PFSK-1 (cell line): ENCODE measurements at regions not wholly inside any gene's neighbourhood (a gene's known extent, or its start where the extent isn't known, plus 50 kb on each side); places are given as distances from the start of the nearest gene placed in this dataset.

Experiments
- FOXP2 ChIP-seq: optimal IDR thresholded peaks from 2 replicates; pipeline ENCODE3; 2011; ENCODE audit warnings: borderline replicate concordance, control low read depth, inconsistent platforms; ENCODE audit not compliant: insufficient read depth; ENCODE audit errors: extremely low read length, extremely low read depth
- POLR2AphosphoS5 ChIP-seq: IDR thresholded peaks from 2 replicates; pipeline ENCODE4 v1.6.1; 2012; ENCODE audit warnings: low read depth, mild to moderate bottlenecking, control low read depth, low read length, moderate library complexity
- SIN3A ChIP-seq: IDR thresholded peaks from 2 replicates; pipeline ENCODE4 v1.6.1; 2012; ENCODE audit warnings: mild to moderate bottlenecking, low read length, moderate library complexity, borderline replicate concordance; ENCODE audit not compliant: insufficient read depth
- TAF1 ChIP-seq: IDR thresholded peaks from 2 replicates; pipeline ENCODE4 v1.6.1; 2012; ENCODE audit warnings: low read length, control low read depth, borderline replicate concordance; ENCODE audit not compliant: insufficient read depth
- TF ChIP-seq, protein P1 (sequence below), 2 experiments: IDR thresholded peaks; 2 replicates each; pipeline versions ENCODE4 v1.6.1 to v1.8.0; 2011 to 2012; ENCODE audit warnings: low read depth in 2 of 2, low read length in 2 of 2, control low read depth in 1 of 2, inconsistent platforms in 1 of 2, mild to moderate bottlenecking in 1 of 2, moderate library complexity in 1 of 2; ENCODE audit not compliant: insufficient read depth in 1 of 2

DNA sequence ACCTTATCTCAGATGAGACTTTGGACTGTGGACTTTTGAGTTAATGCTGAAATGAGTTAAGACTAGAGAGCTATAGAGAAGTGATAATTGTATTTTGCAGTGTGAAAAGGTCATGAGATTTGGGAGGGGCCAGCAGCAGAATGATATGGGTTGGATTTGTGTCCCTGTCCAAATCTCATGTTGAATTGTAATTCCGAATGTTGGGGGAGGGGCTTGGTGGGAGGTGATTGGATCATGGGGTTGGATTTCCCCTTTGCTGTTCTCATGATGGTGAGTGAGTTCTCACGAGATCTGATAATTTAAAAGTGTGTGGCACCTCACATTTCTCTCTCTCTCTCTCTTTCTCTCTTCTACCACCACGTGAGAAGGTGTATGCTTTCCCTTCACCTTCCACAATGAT is 777.8 kb upstream of the LUZP2 start:
- TF ChIP-seq FOXP2 (no peak), TAF1 (no peak)
- TF ChIP-seq, protein P1, sequence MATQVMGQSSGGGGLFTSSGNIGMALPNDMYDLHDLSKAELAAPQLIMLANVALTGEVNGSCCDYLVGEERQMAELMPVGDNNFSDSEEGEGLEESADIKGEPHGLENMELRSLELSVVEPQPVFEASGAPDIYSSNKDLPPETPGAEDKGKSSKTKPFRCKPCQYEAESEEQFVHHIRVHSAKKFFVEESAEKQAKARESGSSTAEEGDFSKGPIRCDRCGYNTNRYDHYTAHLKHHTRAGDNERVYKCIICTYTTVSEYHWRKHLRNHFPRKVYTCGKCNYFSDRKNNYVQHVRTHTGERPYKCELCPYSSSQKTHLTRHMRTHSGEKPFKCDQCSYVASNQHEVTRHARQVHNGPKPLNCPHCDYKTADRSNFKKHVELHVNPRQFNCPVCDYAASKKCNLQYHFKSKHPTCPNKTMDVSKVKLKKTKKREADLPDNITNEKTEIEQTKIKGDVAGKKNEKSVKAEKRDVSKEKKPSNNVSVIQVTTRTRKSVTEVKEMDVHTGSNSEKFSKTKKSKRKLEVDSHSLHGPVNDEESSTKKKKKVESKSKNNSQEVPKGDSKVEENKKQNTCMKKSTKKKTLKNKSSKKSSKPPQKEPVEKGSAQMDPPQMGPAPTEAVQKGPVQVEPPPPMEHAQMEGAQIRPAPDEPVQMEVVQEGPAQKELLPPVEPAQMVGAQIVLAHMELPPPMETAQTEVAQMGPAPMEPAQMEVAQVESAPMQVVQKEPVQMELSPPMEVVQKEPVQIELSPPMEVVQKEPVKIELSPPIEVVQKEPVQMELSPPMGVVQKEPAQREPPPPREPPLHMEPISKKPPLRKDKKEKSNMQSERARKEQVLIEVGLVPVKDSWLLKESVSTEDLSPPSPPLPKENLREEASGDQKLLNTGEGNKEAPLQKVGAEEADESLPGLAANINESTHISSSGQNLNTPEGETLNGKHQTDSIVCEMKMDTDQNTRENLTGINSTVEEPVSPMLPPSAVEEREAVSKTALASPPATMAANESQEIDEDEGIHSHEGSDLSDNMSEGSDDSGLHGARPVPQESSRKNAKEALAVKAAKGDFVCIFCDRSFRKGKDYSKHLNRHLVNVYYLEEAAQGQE (IDR thresholded peaks at IDR 0.05; ENCODE audit: insufficient read depth in 1 of 2, low read depth in 2 of 2, low read length in 2 of 2) = no peak

DNA sequence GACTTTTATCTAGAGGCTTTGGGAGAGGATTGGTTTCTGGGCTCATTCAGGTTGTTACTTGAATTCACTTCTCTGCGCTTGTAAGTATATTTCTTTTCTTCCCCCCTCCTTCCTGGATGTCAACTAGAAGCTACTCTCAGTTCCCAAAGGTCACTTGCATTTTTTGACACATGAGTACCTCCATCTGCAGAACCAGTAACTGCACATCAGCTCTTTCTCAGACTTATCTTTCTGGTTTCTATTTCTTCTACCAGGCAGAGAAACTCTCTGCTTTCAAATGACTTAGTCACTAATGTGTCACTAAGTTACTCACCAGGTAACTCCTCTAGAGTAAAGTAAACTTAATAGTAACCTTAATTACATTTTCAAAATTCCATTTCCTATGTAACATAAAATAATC is 773.0 kb upstream of the LUZP2 start:
- TF ChIP-seq SIN3A = no peak
- no peak for TF ChIP-seq FOXP2
- TF ChIP-seq, protein P1 (IDR thresholded peaks at IDR 0.05; ENCODE audit: insufficient read depth in 1 of 2, low read depth in 2 of 2, low read length in 2 of 2) = no peak
- no peak for TF ChIP-seq TAF1
- TF ChIP-seq POLR2AphosphoS5 = no peak

DNA sequence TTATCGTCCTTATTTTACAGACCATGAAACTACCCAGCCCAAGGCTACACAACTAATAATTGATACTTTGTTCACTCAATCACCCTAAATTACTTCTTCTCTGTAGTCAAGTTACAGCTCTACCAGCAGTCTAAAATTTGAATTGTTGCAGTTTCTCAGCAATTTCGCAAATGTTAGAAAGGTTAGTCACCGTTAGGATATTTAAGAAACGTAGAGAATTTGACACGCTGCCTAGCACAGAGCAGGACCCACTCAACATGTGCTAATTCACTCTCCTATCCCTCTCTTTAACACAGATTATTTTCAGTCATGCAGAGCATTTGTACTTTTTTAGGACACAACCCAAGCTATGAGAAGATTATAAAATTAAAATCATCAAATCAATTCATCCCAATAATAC is 771.1 kb upstream of the LUZP2 start:
- no peak for TF ChIP-seq TAF1
- no peak for TF ChIP-seq POLR2AphosphoS5

DNA sequence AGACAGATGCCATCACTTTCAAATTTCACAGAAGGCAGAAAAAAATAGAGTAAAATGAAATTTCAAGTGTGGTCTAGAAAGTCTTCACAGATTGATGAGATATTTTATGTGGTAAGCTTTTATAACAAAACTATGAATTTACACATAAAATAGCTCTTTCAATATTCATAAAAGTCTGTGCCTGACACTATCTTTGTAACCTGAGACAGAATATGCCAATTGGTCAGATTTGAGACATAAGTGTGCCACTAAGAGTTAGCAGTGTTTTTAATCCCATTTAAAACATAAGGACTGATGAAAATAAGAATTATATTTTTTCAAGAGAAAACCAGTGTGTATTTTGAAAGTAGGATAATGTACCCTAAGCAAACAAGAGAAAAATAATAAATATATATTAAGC is 769.5 kb upstream of the LUZP2 start:
- no peak for TF ChIP-seq SIN3A
- no peak for TF ChIP-seq POLR2AphosphoS5
- no peak for TF ChIP-seq FOXP2
- no peak for TF ChIP-seq TAF1
- TF ChIP-seq, protein P1 (IDR thresholded peaks at IDR 0.05; ENCODE audit: insufficient read depth in 1 of 2, low read depth in 2 of 2, low read length in 2 of 2) = no peak

DNA sequence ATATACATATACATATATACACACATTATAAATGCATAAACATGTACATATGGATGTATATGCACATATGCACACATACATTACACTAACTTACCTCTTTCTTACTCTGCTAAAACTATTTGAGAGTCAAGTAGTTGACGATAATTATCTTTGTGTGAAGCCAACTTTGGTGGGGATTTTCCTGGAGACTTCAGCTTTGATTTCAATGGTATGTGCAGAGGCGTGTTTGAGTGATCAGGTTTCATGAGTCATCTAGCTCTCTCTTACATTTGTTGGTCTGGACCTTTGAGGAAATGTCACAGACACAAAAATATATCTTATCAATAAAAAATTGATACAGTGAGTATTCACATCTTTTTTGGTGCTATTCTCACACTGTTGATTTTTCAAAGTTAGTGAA is 769.1 kb upstream of the LUZP2 start:
- TF ChIP-seq TAF1 = no peak
- TF ChIP-seq FOXP2 = no peak
- TF ChIP-seq, protein P1 (IDR thresholded peaks at IDR 0.05; ENCODE audit: insufficient read depth in 1 of 2, low read depth in 2 of 2, low read length in 2 of 2) = no peak
- no peak for TF ChIP-seq SIN3A
- no peak for TF ChIP-seq POLR2AphosphoS5

DNA sequence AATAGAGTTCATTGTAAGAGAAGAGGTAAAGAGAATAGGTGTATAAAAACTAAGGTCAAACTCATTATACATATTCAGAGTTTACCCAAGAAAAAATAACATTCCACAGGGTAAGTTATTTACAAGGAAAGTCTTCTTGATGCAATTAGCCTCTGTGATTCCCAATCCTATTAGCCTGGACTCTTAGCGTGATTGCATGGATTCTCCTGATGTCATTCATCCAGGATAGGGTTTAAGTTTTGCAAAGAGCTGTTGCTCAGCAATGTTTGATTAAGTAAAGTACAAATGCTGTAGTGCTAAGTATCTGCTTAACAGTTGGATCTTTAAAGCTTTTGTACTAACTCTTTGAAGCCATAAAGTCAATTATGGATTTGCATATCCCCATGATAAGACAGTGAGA is 767.8 kb upstream of the LUZP2 start:
- no peak for TF ChIP-seq POLR2AphosphoS5
- TF ChIP-seq, protein P1 (IDR thresholded peaks at IDR 0.05; ENCODE audit: insufficient read depth in 1 of 2, low read depth in 2 of 2, low read length in 2 of 2) = no peak
- TF ChIP-seq SIN3A = no peak
- no peak for TF ChIP-seq TAF1
- TF ChIP-seq FOXP2 = no peak
